ENCODE measurements at regions not wholly inside any gene's neighbourhood (a gene's known extent, or its start where the extent isn't known, plus 50 kb on each side); places are given as distances from the start of the nearest gene placed in this dataset.

DNA sequence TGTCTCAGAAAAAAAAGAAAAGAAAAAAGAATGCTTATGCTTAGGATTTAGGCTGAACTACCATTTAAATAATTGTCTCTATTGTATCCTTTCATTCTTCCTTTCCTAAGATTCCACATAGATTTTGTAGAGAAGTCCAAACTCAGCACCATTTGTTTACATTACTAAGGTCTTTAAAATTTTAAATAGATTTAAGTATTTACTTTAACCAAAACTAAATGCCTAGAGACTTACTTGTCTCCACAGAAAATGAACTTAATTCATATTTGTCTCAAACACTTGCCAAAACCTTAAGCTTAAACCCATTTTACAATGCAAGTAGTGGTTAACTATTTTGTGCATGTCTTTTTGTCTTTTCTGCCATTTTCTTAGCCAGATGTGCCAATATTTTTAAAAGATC, 54.1 kb upstream of the ABI1 start:
- Mint-ChIP-seq H3K27ac (no peak overlapping the region), H3K27me3 (peaks cover 5 to 7% of the 10 kb centered on the region in 2 donors), H3K4me1 (peaks cover 7 to 13% of the 10 kb centered on the region in 2 donors), H3K4me3 (no peak overlapping the region), H3K9me3 (no peaks in the 10 kb centered on the region), H3K36me3 (no peaks in the 10 kb centered on the region)
- no peak for ATAC-seq (replicated peaks)
- no peak for DNase-seq

DNA sequence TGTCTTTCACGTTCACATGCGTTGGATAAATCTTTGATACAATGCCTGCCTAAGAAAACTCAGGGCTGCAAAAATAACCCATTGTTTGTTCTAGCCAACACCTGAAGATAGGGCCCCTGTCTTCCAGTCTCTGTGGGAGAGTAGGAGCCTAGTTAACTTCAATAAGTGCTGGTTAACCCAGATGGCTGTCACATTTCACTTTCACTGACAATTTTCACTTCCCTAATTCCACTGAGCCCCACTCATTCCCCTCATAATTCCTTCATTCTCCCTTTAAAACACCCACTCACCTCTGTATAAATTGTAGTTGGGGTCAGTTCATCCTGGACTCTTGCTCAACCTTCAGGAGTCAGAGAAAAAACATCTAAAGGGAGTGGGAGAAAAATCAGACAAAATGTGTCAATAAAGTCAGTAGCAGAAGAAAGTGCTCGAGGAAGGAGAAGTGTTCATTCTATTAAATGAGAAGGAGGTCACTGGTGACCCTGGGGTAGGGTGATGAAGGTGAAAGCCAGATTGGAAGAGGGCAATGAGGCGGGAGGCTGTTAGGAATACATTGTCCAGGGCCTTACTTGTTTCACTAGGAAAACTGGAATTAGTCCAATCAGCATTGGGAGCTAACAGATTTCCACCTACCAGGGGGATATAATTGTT, 51.2 kb upstream of the ABI1 start:
- ATAC-seq (replicated peaks) (peak; percentile 72 to 85), DNase-seq (no peak)
- Mint-ChIP-seq H3K27ac (no peak overlapping the region), H3K4me3 (no peak overlapping the region), H3K36me3 (no peaks in the 10 kb centered on the region), H3K27me3 (peaks cover 0 to 5% of the 10 kb centered on the region in 2 donors), H3K4me1 (peaks cover 7 to 13% of the 10 kb centered on the region in 2 donors), H3K9me3 (no peaks in the 10 kb centered on the region)

All from stimulated activated naive B cell treated with anti-CD40 and anti-IgM and Interleukin-4, amounts not matched to agents 10 μg/mL and 1 μg/mL and 100 μg/mL, for 72 hours (primary cell).